NCI-H524 treated with DMSO at 0.1 percent for 48 hours (cell line): ENCODE measurements at regions not wholly inside any gene's neighbourhood (a gene's known extent, or its start where the extent isn't known, plus 50 kb on each side); places are given as distances from the start of the nearest gene placed in this dataset.
"Not testable (repeated sequence)": the region's sequence is repeated elsewhere in the genome, so short reads cannot be mapped to it uniquely, and the experiment has no call there.

Source experiments
- DNase-seq: peaks from one replicate; lab custom pipeline; 2025; lab: John Stamatoyannopoulos, UW

DNA sequence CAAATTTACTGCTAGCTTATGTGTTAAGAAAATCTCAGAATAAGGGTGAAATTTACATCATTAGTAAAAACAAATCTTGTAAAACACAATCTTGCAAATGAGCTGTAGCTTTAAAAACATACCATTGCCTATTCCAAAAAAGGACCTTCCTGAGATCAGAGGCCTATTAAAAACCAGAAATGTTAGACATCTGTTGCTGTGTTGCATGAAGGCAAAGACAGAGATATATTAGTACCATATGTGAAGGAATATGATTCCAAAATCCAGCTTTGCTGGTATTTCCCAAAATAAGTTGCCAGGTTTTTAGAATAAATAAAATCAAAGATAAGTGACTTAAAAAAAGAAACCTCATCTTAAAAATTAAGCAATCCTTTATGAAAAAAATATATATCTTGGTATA, 504.1 kb upstream of the CDIN1 start:
- DNase-seq = no peak

DNA sequence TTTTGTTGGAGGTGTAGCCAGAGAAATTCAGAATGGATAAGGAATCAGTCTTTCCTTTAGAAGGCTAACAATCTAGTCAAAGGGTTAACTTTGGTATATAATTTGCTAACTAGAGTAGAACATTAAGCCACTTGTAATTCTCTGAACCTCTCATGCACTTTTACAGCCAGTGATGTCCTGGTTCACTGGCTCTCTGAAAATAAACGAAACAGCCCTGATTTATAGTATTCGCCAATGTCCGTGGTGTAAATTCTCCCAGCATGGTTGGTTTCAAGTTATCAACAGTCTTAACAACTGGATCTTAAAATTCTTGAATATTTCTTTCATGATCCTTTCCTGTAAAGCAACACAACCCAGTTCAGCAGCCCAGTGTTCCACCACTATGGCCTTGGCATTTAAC, 500.4 kb upstream of the CDIN1 start:
- DNase-seq = no peak

DNA sequence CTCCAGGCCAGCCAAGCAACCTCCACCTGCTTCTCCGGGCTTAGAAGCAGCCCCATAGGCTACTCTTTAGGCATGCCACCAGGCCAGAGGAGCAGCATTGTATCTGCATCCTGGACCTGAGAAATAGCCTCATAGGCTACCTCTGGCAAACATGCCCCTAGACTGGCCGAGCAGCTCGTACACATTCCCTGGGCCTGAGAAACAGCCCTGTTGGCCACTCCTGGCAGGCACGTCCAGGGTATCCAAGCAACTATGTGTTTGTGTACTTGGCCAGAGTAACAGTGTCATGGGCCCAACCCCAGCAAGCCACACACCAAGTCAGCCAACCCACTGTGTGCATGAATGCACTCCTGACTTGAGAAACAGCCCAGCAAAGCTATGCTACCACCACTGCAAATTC, 498.7 kb upstream of the CDIN1 start:
- DNase-seq = no peak

DNA sequence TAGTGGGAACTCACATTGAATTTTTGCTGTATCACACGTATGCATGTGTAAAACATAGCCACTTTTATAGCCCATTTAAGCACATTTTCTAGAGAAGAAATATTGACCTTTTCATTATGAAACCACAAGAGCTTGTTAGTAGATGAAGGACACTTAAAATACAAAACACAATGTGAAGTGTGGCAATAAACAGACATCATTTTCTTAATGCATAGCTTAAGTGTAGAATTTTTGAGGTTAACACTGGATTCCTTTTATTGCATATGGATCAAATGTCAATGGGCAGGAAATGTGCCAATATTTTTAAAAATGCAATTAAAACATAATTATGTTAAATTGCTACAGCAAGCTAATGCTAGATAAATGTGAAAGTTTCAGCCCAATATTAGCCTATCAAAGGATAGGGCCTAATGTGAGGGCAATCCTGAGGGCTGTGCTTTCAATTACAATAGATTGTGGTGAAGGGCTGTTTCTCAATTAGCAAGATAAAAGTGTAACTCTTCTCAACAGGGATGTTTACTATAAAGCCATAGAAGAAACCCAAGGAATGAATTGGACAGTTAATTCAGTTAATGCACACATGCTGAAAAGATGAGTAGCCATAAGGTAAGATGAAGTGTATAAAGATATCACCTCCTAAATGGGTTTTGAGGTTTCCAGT, 489.0 kb upstream of the CDIN1 start:
- DNase-seq = no peak

DNA sequence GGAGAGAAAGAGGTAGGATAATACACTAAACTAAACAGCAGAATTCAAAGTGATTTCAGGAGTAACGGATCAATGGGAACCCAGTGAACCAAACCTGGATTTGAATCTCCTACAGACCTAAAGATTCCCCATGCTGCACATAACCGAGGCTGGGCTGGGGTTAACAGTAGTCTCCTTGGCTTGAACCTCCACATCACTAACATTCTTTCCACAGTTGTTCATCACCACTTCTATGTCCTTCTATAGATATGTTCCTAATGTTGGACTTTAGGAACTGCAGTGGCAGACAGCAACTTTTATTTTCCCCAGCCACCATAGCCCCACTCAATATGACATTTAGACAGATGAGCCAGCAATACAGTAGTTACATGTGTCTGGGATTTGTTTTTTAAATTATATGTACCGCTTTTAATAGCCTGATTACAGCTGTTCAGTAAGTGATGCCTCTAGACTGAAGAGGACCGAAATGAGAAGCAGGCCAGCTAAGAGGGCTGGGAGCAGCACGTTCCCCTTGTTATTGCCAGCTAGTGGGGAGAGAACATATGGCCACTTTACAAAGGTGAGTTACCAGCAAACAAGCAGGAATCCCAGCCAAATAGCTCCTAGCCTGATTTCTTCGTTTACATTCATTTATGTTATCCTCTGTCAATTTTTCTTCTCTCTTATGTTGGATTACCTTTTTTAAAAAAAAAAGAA, 472.6 kb upstream of the CDIN1 start:
- DNase-seq = peak; percentile 99

DNA sequence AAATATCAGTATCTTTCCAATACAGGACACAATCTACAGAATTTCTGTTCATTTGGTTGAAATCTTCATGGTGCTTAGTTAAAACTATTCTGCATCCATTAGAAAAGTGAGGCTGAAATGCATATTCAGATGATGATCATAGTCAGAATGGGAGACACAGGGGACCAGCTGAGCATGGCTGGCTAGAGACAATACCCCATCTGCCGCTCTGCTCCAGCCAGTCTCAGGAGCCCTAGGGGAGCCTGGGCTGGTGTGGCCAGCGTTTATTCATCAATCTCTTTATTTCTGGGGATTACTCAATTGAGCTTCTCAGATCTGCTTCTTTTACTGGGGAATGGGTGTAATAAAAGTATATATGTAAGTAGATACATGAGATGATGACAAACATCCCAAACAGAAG, 470.9 kb upstream of the CDIN1 start:
- DNase-seq = peak; percentile 5

DNA sequence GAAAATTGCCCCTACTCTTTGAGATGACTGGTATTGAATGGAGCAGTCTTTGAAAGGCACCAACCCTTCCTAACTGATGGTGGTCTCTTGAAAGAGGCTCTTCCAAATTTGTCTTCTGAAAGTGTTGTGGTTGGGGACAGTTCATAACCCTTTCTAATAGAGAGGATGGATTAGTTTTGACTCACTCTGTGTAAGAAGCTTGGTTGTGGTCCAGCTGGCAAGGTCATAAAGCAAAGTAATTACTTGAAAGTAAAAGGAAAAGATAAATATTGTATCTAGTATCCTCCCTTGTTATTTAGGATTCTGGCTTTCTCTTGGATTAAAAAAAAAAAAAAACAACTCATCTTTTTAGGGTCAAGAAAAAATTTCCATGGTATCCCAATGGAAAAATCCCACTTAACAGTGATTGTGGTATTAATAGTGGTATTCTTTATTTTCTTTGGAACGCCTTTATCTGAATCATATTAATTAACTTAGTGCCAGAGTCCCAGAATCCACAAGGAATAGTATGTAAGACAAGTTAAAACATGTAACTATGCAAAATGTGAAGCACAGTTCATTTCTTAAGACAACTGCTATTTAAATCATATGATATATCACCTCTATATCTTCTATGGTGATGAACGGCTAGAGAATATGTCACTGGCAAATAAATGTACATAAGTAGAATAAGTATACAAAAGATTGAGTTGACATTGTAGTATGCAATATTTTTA, 469.3 kb upstream of the CDIN1 start:
- no peak for DNase-seq

DNA sequence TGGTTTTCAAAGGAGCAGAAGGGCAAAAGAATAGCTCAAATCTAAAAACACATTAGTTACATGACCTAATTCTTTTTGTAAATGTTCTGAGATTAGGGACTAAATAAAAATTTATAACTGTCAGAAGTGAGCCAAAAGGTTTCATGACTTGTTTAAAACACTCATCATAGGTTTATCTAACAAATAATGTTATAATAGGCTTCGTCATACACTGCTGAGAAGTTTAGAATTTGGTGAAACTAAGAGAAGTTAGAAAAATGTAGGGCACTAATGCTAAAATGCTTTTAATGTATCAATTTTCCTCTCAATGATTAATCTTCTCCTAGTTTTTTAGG, 468.8 kb upstream of the CDIN1 start:
- DNase-seq = no peak

DNA sequence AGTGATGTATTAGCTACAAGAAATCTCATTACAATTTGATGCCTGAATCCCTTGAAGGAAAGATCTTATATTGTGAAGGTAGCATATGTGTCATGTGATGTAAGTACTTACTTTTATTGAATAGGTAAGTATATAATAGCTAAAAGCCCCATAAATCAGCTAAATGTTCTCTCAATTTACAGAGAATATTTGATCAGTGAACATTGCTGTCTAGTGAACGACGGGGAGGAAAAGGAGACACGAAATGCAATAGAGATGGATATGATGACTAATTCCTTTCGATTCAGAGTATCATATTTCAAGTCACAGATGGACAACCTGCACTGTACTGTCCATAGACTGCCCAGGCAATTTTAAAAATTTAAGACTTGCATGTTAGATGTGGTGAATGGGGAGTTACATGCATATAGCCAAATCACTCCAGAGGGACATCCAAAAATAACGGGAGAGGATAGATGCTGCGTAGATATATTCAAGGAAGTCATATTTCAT, 462.1 kb upstream of the CDIN1 start:
- peak; percentile 75 for DNase-seq

DNA sequence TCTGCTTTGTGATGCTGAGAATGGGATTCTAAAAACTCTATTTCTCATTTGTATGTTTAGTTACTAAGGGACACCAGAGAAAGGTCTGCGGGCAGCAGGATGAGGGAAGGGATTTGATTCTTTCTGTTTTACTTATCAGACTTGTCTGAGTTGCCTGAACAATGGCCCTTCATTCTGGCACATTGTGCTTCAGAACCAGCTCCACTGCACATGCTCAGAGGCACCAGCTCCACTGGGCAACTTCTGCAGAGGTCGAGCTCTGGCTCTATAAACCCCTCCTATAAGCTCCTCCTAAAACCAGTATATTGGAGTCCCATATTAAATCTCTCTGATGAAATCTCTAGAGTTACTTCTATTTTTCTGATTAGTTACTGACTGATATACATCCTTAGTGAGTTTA, 453.2 kb upstream of the CDIN1 start:
- no peak for DNase-seq

DNA sequence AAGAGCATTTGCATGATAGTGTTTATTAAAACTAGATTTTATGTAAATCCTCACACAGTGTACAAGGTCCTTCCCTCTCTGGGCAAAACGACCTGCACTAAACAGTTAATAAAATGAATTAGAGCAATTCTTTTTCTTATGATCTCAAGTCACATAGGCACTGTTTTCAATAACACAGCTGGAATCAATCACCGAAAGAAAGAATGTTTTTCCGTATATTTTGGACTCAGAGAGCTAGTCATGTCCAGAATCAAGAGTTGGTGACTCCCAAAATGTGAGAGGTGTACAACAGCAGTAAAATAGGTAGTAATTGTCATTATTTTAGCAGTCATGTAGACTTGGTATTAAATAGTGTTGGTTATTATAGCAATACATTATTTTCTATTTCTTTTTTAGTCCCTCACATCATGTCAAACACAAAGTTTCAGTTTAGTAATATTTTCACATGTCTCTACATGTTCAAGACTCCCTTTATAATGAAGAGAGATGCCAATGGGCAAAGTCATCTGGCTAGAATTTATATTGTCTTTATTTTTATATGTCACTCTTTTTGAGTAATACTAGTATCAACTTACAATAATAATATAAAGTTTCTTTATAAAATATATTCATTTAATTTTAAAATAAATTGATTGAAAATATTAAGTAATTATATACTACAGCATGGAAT, 448.6 kb upstream of the CDIN1 start:
- DNase-seq = no peak

DNA sequence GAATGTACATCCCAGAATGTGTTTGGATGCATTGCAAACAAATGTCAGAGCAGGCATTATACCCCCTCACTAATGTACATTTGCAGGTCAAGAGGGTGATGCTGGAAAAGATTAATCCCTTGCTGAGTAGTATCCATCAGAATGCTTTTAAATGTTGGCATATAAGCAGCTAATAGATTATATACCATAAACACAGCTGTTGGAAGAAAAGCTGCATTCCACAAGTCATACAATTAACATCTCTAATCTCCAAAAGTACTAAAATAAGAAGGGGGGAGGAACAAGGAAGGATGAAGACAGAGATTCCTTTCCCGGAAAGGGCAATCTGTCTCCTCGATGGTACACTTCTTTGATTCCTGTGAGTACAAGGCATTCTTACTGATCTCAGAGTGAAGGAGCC, 445.7 kb upstream of the CDIN1 start:
- peak; percentile 31 for DNase-seq

DNA sequence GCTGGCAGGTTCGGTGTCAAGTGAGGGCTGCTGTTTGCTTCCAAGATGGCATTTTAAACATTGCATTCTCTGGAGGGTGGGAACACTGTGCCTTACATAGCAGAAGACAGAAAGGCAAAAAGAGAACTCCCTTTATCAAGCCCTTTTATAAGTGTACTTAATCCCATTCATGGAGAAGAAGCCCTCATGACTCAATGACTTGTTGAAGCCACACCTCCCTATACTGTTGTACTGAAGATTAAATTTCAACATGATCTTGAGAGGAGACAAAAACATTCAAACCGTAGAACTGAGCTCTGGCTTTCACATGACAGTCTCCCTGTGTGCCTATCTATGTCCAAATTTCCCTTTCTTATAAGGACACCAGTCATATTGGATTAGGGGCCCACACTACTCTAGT, 443.4 kb upstream of the CDIN1 start:
- DNase-seq = no peak

DNA sequence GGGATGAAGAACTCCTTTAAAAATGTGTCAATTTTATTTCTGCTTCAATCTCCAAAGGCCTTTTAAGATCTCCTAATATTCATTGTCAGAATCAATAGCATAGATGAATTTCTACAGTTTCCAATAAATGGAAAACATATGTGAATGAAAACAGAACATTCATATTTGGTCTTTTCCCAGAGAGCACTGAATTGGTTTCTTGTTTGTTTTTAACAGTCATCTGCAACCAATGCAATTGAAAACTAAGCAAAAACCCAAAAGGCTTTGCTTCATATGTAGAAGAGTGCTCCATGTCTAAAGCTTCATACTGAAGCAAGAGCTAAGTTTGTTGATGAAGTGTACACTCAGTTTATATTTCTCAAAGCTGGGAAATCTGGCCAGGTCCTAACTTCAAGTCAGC, 426.5 kb upstream of the CDIN1 start:
- no peak for DNase-seq

DNA sequence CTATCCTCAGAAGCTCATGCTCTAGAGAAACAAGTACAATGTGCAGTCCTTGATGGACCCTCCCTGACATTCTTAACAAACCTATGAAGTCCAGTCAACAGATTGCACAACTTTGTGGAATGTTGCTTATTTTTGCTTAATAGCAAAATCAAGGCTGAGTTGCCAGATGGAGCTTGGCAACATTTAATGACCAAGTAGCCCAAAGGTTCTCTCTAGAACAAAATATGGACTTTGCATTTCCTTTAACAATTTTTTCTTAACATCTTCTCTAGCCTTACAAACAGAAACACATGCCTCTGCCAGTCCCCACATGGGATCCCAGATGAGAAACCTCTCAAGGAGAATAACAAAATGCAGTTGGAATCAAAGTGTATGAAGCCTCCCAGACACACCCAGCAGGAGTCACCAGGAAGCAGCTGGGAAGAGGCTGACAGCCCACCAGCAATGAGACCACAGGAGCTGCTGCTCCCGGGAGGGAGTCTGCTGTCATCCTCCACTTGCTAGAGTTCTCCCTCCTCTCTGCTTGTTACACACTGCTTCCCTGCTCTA, 422.5 kb upstream of the CDIN1 start:
- no peak for DNase-seq

DNA sequence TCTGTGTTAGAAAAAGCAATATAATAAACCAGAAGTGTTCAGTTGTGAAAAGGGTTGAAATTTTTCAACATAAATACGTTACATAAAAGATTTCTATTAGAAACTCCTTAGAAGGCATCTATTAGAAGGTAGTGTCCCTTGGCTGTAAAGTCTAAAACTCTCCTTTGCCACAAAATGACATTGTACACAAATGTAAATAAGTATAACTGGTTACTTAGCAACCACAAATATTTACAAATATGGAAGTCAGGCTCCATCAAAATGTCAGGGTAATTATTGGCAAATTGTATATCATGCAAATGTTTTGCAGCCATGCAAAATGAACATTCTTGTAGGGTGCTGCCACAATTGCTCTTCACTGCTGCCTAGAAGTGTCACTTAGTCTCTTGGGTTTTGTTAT, 419.1 kb upstream of the CDIN1 start:
- no peak for DNase-seq

DNA sequence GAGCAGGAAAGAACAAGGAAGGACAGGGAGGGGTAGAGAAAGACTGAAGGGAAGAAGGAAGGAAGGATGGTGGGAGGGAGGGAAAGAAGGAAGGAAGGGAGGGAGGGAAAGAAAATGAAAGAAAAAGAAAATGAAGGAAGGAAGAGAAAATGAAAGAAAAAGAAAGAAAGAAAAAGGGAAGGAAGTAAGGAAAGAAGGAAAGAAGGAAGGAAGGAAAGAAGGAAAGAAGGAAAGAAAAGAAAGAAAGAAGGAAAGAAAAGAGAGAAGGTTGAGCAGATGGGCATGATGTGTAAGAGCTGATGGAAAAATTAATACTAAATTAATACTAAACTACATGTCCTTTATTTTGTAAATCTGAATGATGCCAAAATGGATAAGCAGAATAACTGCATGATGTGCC, 418.3 kb upstream of the CDIN1 start:
- DNase-seq = no peak

DNA sequence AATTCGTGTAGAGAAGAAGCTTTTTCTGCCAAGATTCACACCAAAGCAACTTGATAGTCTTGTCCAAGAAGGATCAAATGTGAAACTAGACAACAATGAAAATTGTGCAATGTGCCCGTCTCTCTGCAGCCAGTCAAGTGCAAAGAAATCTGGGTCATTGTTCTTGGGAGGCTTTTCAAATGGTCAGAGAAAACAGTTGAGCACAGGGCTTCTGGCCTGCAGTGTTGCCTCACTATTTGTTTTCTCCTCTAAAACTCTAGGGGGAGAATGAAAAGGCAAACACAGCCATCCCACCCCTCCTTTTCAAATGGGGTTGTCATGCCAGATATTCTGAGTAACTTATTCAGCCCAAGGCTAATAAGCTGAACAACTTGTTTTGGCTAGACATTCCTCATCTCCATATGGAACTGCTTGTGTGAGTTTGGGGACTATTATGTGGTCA, 417.6 kb upstream of the CDIN1 start:
- DNase-seq = no peak

DNA sequence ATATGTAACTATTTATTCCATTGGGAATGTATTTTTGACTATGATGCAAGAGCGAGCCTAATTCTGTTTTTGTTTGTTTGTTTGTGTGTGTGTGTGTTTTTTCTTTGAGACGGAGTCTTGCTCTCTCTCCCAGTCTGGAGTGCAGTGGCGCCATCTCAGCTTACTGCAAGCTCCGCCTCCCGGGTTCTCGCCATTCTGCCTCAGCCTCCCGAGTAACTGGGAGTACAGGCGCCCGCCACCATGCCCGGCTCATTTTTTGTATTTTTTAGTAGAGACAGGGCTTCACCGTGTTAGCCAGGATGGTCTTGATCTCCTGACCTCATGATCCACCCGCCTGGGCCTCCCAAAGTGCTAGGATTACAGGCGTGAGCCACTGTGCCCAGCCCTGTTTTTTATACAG, 415.4 kb upstream of the CDIN1 start:
- not testable (repeated sequence) for DNase-seq

DNA sequence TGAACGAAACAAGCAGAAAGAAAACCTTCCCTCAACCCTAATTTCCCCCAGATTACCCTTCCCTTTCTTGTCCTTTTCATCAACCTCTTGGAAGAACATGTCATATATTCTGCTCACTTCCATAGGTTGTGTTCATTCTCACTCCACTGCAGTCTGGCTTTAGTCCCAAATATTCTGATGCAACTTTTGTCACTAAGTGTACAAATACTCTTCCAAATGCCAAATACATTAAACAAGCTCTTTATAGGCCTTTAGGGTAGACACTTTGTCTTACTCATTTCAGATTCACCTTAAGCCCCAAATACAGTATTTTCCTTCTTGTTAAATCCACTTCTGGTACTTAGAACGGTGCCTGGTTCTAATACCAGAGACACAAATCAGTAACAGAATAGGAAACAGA, 406.5 kb upstream of the CDIN1 start:
- no peak for DNase-seq

DNA sequence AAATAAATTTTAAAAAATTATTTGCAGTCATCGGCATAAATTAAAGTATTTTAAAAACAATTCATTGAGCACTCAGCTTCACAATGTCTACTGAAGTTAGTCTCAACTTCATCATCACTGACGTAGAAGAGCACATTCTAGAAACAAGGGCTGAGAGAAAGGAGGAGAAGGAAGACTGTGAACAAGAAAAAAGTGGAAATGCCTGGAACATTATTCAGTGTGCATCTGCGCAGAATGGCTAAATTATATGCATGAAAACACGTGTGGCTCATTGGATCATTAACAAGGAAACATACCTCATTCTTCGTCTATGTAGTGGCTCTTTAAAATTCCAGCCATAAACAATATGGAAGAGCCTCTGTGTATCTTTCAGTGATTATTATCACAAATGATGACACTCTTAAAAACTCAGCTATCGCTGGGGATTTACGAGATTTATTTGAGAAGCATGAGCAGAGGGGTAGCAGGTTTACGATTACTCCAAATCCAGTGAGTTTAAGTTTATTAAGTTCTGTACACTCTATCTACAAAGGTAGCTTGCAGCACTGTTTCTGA, 404.2 kb upstream of the CDIN1 start:
- no peak for DNase-seq

DNA sequence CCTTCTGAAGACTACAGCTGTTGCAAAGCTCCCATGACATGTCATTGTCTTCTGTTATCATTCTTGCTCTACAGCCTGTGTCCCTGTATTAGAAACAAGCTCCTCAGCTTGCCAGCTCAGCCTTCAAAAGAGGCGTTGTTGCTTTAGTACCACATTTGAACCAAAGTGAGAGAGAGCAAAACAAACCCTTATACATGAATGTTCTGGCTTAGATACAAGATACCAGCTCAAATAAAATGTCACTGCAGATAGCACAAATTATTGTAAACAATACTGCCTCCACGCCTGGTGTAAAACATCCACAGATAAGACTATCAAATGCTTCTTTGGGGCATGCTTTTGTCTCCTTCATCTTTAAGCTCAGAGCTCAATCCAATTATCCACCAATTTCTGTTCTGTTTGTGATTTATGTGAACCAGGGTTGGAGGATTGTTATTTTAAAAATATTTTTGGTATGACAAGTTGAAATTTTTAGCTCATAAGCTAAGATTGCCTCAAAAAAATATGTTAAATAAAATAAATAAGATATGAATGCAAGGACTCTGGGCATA, 403.6 kb upstream of the CDIN1 start:
- DNase-seq = no peak
